H1 (cell line): ENCODE measurements at regions not wholly inside any gene's neighbourhood (a gene's known extent, or its start where the extent isn't known, plus 50 kb on each side); places are given as distances from the start of the nearest gene placed in this dataset.

Experiments used
- CTCF ChIA-PET: fragments of 300-600 bp; sonication (Branson Sonifier 250); formaldehyde crosslinking; loops from one replicate; lab custom pipeline; 2021; ENCODE audit not compliant: partially characterized antibody; lab: Charles Lee
- POLR2A ChIA-PET: fragments of 300-600 bp; sonication (Branson Sonifier 250); formaldehyde crosslinking; loops from one replicate; lab custom pipeline; 2021; ENCODE audit warnings: inconsistent platforms; ENCODE audit not compliant: partially characterized antibody; lab: Charles Lee
- DNase-seq, 2 experiments: peaks; one replicate each; pipeline versions ENCODE4 v3.0.0 to v3.0.0-alpha.2; 2010 to 2022; ENCODE audit warnings: low spot score in 2 of 2, low read depth in 1 of 2, mixed read lengths in 1 of 2
- FAIRE-seq: peaks from 2 replicates; lab custom pipeline; 2011; peaks lifted over from hg19 to GRCh38; lab: Jason Lieb, UNC
- H2AFZ ChIP-seq: 2 replicates; pipeline ENCODE4 v1.8.1; 2012; ENCODE audit warnings: low read length, inconsistent platforms
- H2AK5ac ChIP-seq: 2 replicates; pipeline ENCODE4 v1.6.1; 2013; ENCODE audit warnings: low read depth, low read length
- H2BK120ac ChIP-seq: replicated peaks from 2 replicates; pipeline ENCODE3; 2013; ENCODE audit warnings: low read depth, low read length, inconsistent platforms
- H2BK12ac ChIP-seq: 2 replicates; pipeline ENCODE4 v1.6.1; 2013; ENCODE audit warnings: low read depth, low read length
- H2BK15ac ChIP-seq: 2 replicates; pipeline ENCODE4 v1.6.1; 2013; ENCODE audit warnings: low read length
- H2BK20ac ChIP-seq: 2 replicates; pipeline ENCODE4 v1.6.1; 2013; ENCODE audit warnings: low read length
- H2BK5ac ChIP-seq: 2 replicates; pipeline ENCODE4 v1.6.1; 2013; ENCODE audit warnings: low read depth, low read length
- H3K14ac ChIP-seq: 2 replicates; pipeline ENCODE4 v1.6.1; 2013; ENCODE audit warnings: inconsistent platforms; ENCODE audit not compliant: insufficient read length
- H3K18ac ChIP-seq: 2 replicates; pipeline ENCODE4 v1.6.1; 2013; ENCODE audit warnings: low read length; ENCODE audit errors: extremely low read depth
- H3K23ac ChIP-seq: 2 replicates; pipeline ENCODE4 v1.6.1; 2013; ENCODE audit warnings: inconsistent platforms; ENCODE audit not compliant: insufficient read length
- H3K23me2 ChIP-seq: 2 replicates; pipeline ENCODE4 v1.6.1; 2013; ENCODE audit warnings: low read depth, low read length
- H3K27ac ChIP-seq: 2 replicates; pipeline ENCODE4 v1.6.1; 2011; ENCODE audit warnings: low read depth, low read length, inconsistent platforms
- H3K27me3 ChIP-seq, 4 experiments: replicated peaks in 1 of 4; 1 replicate in 1 of 4; 2 replicates in 3 of 4; pipeline versions ENCODE4 v1.6.1 to v1.8.1; 2011 to 2013; ENCODE audit warnings: low read length in 3 of 4, mild to moderate bottlenecking in 3 of 4, inconsistent platforms in 2 of 4, mixed read lengths in 2 of 4, moderate library complexity in 1 of 4; ENCODE audit not compliant: control insufficient read depth in 3 of 4, insufficient read depth in 3 of 4; ENCODE audit errors: extremely low read depth in 1 of 4
- H3K36me3 ChIP-seq, 4 experiments: 2 replicates each; pipeline versions ENCODE4 v1.6.1 to v1.8.1; 2011 to 2013; ENCODE audit warnings: mild to moderate bottlenecking in 4 of 4, low read length in 3 of 4, moderate library complexity in 2 of 4, control low read depth in 1 of 4, inconsistent platforms in 1 of 4; ENCODE audit not compliant: insufficient read depth in 4 of 4, control insufficient read depth in 2 of 4
- H3K4ac ChIP-seq: replicated peaks from 2 replicates; pipeline ENCODE3; 2013; ENCODE audit warnings: low read length, low read depth, mixed read lengths, inconsistent platforms; ENCODE audit not compliant: insufficient read length
- H3K4me1 ChIP-seq, 4 experiments: replicated peaks in 1 of 4; 1 replicate in 1 of 4; 2 replicates in 3 of 4; pipeline versions ENCODE4 v1.6.1 to v1.8.1; 2011 to 2013; ENCODE audit warnings: low read length in 3 of 4, inconsistent platforms in 2 of 4, mixed read lengths in 1 of 4; ENCODE audit not compliant: insufficient read depth in 4 of 4, control insufficient read depth in 3 of 4
- H3K4me2 ChIP-seq, 2 experiments: 2 replicates each; pipeline versions ENCODE4 v1.6.1 to v1.8.1; 2011 to 2013; ENCODE audit warnings: low read depth in 2 of 2, low read length in 2 of 2, control low read depth in 1 of 2, inconsistent platforms in 1 of 2, mild to moderate bottlenecking in 1 of 2; ENCODE audit not compliant: insufficient read depth in 1 of 2
- H3K4me3 ChIP-seq, 4 experiments: fragments of 200-600, 300-600 bp in 1 of 4; sonication (generic), shearing (Covaris generic), sonication (Bioruptor Twin) in 1 of 4; 2 replicates each; pipeline versions ENCODE4 v1.5.1 to v1.8.1; 2011 to 2016; ENCODE audit warnings: low read length in 4 of 4, low read depth in 3 of 4, control low read depth in 2 of 4, inconsistent platforms in 2 of 4, mild to moderate bottlenecking in 2 of 4, mixed read lengths in 1 of 4, moderate library complexity in 1 of 4; ENCODE audit not compliant: insufficient read depth in 2 of 4; ENCODE audit errors: extremely low read depth in 1 of 4
- H3K56ac ChIP-seq: replicated peaks from 2 replicates; pipeline ENCODE3; 2013; ENCODE audit warnings: low read depth, mild to moderate bottlenecking, mixed read lengths, low read length, inconsistent platforms; ENCODE audit not compliant: insufficient read length
- H3K79me1 ChIP-seq: 2 replicates; pipeline ENCODE4 v1.6.1; 2013; ENCODE audit warnings: low read depth, low read length, control low read depth
- H3K79me2 ChIP-seq, 2 experiments: 2 replicates each; pipeline versions ENCODE4 v1.6.1 to v1.8.1; 2012 to 2013; ENCODE audit warnings: low read length in 2 of 2, mild to moderate bottlenecking in 2 of 2, inconsistent platforms in 1 of 2; ENCODE audit not compliant: insufficient read depth in 2 of 2, control insufficient read depth in 1 of 2
- H3K9ac ChIP-seq, 4 experiments: replicated peaks in 1 of 4; 1 replicate in 1 of 4; 2 replicates in 3 of 4; pipeline versions ENCODE4 v1.6.1 to v1.8.1; 2011 to 2013; ENCODE audit warnings: low read depth in 3 of 4, low read length in 3 of 4, control low read depth in 2 of 4, mild to moderate bottlenecking in 2 of 4, moderate library complexity in 2 of 4, inconsistent platforms in 1 of 4; ENCODE audit errors: extremely low read depth in 1 of 4
- H3K9me3 ChIP-seq, 2 experiments: 2 replicates each; pipeline versions ENCODE4 v1.6.1 to v1.8.1; 2012 to 2013; ENCODE audit warnings: mild to moderate bottlenecking in 2 of 2, moderate library complexity in 2 of 2, control low read depth in 1 of 2, inconsistent platforms in 1 of 2, low read depth in 1 of 2, low read length in 1 of 2, mixed read lengths in 1 of 2; ENCODE audit not compliant: insufficient read depth in 2 of 2
- H4K20me1 ChIP-seq, 2 experiments: replicated peaks in 1 of 2; 2 replicates each; pipeline versions ENCODE3 to v1.8.1; 2011 to 2013; ENCODE audit warnings: inconsistent platforms in 2 of 2, low read length in 2 of 2, mild to moderate bottlenecking in 1 of 2; ENCODE audit not compliant: insufficient read depth in 2 of 2, control insufficient read depth in 1 of 2
- H4K5ac ChIP-seq: 2 replicates; pipeline ENCODE4 v1.6.1; 2013; ENCODE audit warnings: low read length, low read depth, mixed read lengths, inconsistent platforms; ENCODE audit not compliant: insufficient read length
- H4K8ac ChIP-seq: 2 replicates; pipeline ENCODE4 v1.8.0; 2013; ENCODE audit warnings: mild to moderate bottlenecking, moderate library complexity, low read length, inconsistent platforms; ENCODE audit not compliant: insufficient read depth; ENCODE audit errors: extremely low read depth
- H4K91ac ChIP-seq: replicated peaks from 2 replicates; pipeline ENCODE3; 2013; ENCODE audit warnings: low read length, mixed read lengths, inconsistent platforms; ENCODE audit not compliant: insufficient read length
- POU5F1 ChIP-seq: IDR thresholded peaks from 2 replicates; pipeline ENCODE4 v1.6.1; 2011; ENCODE audit warnings: low read depth, mild to moderate bottlenecking, low read length, moderate library complexity
- TAF1 ChIP-seq: IDR thresholded peaks from 2 replicates; pipeline ENCODE4 v1.6.1; 2011; ENCODE audit warnings: mild to moderate bottlenecking, low read depth, low read length
- WGBS, 2 experiments: shearing (Covaris generic) in 1 of 2; methylation state at CpG; one replicate each; pipeline versions ENCODE4 v1.1.6 to v1.1.7; 2013 to 2015; ENCODE audit warnings: low lambda C conversion rate in 2 of 2, mixed read lengths in 2 of 2, inconsistent platforms in 1 of 2, low coverage in 1 of 2, missing lambda C conversion rate in 1 of 2; ENCODE audit not compliant: insufficient replicate concordance in 2 of 2, insufficient coverage in 1 of 2, insufficient read length in 1 of 2; ENCODE audit errors: extremely low coverage in 1 of 2, missing lambda C conversion rate in 1 of 2; 5-methylcytosine and 5-hydroxymethylcytosine counted together
- TF ChIP-seq, protein P1 (sequence below): IDR thresholded peaks from 2 replicates; pipeline ENCODE4 v1.6.1; 2011; ENCODE audit warnings: low read depth, mild to moderate bottlenecking, low read length; ENCODE audit not compliant: insufficient read depth

DNA sequence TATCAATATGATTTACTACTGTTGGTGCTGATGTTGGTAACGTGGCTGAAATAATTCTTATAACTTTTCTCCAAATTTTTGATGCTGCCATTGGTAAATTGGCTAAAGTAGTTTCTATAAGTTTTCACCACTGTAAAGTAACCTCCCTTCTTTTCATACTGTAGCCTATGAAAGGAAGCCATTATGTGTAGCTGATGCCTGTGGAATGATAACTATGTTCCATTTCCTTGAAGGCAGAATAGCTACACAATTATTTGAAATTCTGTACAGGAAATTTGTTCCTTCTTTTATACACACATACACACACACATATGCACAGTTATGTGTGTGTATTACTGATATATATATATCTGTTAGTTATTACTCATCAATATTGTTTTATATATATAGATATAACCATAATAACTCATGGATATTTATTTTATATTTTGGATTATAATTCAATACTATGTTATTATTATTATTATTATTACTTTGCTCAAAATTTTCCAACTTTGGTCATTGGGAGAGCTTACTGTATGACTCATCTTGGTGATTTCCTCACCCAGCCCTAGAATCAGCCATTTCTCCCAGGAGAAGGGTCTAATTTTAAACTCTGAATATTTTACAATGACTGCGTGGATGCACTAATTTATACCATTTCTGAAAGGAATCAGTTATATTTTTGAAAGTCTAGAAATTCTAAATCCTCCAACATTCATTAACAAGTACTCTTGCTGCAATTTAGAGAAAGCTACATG is 1677.7 kb downstream of the SUCLG1 start:
- Histone ChIP-seq H2BK12ac (no peak overlapping the region), H3K27ac (no peak overlapping the region), H2AK5ac (no peak overlapping the region), H2BK120ac (no peak overlapping the region), H4K20me1 (no peaks in the 10 kb centered on the region), H4K91ac (no peak overlapping the region), H3K56ac (no peak overlapping the region), H2AFZ (no peak overlapping the region), H3K23ac (no peak overlapping the region), H3K4me1 (no peaks in the 10 kb centered on the region), H3K23me2 (no peaks in the 10 kb centered on the region; the same call in 1 of the 2 replicates), H2BK20ac (no peak overlapping the region), H3K14ac (no peak overlapping the region), H2BK5ac (no peak overlapping the region), H3K79me1 (no peaks in the 10 kb centered on the region), H3K9me3 (no peaks in the 10 kb centered on the region), H3K4ac (no peak overlapping the region), H3K18ac (no peak overlapping the region), H3K79me2 (no peaks in the 10 kb centered on the region), H3K9ac (no peak overlapping the region), H2BK15ac (no peak overlapping the region), H3K36me3 (no peaks in the 10 kb centered on the region), H4K8ac (no peak overlapping the region), H4K5ac (no peak overlapping the region), H3K4me3 (no peak overlapping the region), H3K27me3 (no peaks in the 10 kb centered on the region), H3K4me2 (no peak overlapping the region)
- ChIA-PET POLR2A (no interaction called here), CTCF (no interaction called here)
- 81% methylated on average over 2 of the region's 2 CpGs; no CpG with 5 or more reads in 1 of the 2 experiments for WGBS, 2 experiments
- FAIRE-seq (no peak), DNase-seq (no peak)
- TF ChIP-seq POU5F1 (no peak), TAF1 (no peak)
- TF ChIP-seq, protein P1, sequence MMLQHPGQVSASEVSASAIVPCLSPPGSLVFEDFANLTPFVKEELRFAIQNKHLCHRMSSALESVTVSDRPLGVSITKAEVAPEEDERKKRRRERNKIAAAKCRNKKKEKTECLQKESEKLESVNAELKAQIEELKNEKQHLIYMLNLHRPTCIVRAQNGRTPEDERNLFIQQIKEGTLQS: no peak
